HS-5 (cell line): ENCODE measurements at regions not wholly inside any gene's neighbourhood (a gene's known extent, or its start where the extent isn't known, plus 50 kb on each side); places are given as distances from the start of the nearest gene placed in this dataset.
"Not testable (repeated sequence)": the region's sequence is repeated elsewhere in the genome, so short reads cannot be mapped to it uniquely, and the experiment has no call there.

ENCODE experiments used
- DNase-seq: peaks from one replicate; pipeline ENCODE4 v3.0.0-alpha.2; 2012; ENCODE audit warnings: low read depth

DNA sequence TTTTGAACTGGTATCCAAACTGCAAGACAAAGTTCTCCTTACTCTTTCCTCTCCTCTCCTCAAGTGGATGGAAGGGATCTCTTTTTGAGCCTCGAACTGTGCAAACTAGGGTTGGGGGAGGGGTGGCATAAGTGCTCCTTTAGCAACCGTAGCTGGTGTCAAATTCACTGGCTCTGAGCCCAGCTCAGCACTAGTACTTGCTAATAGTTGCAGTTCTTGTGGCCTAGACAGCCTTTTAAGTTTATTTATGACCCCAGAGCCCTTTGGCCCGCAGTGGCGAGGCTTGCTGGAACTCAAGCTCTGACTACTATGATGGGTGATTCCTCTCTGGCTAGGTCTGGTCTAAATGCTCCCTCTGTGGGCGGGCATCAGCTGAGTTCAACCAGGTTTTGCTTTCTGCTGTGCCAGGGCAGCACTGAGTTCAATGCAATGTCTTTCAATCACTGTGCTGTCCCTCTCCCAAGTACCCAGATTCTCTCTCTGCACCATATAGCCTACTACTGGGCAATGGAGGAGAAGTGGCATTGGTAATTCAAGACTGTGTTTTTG lies 528.4 kb upstream of the SYT4 start:
- no peak for DNase-seq

DNA sequence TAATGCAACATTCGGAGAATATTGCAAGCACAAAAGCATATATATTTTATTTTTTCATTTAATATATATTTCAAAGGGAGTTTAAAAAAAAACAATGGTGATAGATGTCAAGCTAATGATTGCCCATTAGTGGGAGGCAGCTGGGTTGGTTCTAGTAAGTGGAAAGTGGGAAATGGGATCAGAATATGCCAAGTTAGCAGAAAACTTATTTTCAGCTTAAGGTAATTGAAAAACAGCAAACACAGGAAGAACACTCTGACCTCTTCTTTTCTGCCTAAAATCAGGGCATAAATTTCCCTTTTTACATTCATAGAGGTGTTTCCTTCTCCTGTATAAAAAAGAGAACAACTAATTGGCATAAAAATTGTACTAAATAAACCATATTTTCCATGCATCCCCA lies 535.3 kb upstream of the SYT4 start:
- no peak for DNase-seq

- DNase-seq = no peak
Measured at GRCh38 chr18:43819397-43819796, 542.1 kb upstream of the SYT4 start.

- DNase-seq = no peak
Measured at GRCh38 chr18:43819873-43820272, 542.6 kb upstream of the SYT4 start.

- no peak for DNase-seq
Measured at GRCh38 chr18:43825768-43826167, 548.5 kb upstream of the SYT4 start.

DNA sequence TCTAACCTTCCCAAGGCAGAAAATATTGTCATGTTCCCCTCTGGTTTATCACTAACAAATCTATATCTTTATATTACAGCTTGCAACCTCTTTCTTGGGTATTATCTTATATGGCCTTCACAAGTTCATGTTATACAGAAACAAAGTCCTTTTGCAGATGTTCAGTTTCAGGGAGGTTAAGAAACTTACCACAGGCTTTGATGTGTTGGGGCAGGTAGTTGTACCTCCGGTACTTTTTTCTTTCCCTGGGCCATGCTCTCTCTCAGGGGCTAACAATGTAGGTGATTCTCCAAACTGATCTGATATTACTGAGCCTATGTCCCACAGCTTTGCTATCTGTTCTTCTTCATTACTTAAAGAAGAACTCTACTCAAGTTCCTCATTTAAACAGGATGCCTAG lies 548.9 kb upstream of the SYT4 start:
- DNase-seq = no peak

DNA sequence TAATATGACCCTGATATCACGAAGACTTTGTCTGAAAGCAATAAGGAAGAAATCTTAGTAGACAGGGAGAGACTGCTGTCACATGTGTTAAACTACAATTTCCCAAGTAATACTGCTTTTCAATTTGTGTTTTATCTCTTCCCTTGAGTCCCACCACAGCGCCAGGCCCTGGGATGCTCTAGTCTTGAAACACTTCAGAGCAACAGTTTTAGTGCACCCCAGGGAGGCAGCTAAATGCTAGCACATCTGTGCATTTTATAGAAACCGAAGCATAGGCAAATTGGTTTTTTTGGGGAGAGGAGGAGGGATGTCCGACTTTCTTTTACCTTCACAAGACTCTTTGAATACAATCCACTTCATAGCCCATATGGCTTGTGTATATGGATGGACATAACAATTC lies 550.0 kb upstream of the SYT4 start:
- no peak for DNase-seq

DNA sequence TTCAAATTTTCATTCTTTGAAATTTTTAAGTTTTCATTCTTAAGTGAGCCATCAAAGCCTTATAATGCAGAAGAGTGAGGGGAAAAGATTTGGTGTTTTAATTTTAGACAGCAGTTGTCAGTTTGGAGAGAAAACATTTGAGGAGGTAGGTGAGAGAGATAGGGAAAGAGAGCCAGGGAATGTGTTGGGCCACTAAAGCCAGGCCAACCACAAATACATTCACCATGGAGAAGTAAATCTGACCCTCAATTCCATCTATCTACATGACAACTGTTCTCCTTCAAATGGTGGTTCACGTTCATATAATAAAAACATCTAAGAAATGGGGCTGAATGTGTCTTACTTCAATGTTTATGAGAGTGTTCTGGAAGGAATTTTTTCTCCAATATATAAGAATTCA lies 553.0 kb upstream of the SYT4 start:
- no peak for DNase-seq

DNA sequence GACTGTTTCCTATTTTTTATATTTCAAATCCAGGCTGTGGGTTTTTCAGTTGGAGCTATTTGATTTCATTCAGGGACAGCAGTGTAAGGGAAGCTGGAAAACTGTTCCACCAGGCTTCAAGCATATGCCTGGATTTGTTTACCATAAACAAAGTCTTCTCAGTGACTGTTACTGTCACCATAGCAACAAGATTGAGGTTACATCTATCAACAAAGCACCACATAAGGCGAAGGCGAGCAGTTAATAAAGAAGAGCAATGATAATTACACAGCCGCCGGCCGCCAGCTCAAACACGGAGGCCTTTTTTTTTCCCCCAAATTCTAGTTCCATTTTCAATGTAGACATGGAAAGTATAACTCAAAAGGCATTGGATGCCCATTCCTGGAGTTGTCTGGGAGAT lies 553.7 kb upstream of the SYT4 start:
- no peak for DNase-seq

DNA sequence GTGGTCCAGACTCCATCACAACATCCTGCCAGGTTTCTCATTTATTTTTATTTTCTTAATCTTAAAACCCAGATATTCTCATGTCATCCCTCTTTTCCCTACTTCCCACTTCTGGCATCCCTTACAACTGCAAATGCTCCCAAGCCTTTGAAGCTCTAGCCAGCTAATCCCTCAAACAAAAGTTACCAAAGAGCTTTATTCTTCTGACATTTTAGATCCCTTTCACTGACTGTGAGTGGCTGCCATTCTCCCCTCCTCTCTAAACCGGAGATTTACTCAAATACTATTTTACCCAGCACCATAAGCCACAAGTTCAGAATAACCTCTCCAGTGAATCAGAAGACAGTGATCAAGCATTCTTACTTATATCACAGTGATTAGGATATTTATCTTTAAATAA lies 569.0 kb upstream of the SYT4 start:
- DNase-seq = no peak

GRCh38 chr18:43847164-43848091 lies 570.1 kb upstream of the SYT4 start:
- peak; percentile 28 for DNase-seq

GRCh38 chr18:43849831-43850230 lies 572.5 kb upstream of the SYT4 start:
- not testable (repeated sequence) for DNase-seq

GRCh38 chr18:43855376-43855775 lies 578.1 kb upstream of the SYT4 start:
- DNase-seq = no peak

DNA sequence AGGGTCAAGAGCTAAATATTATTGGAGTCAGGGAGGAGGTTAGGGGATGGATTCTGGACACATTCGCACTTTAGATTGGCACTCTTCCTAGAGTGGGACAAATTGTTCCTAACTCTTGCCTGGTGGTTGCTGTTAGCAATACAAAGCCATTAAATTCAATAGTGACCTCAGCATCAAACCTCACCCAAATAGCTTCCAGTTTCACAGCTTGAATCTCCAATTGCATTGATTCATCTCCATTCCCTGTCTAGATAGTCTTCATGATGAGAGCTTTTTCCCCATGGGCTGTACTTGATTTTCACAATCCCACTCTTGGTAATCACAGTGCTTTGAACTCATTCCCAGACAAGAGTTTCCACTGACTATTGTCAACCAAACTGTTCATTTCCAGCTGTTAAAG lies 585.9 kb upstream of the SYT4 start:
- no peak for DNase-seq

DNA sequence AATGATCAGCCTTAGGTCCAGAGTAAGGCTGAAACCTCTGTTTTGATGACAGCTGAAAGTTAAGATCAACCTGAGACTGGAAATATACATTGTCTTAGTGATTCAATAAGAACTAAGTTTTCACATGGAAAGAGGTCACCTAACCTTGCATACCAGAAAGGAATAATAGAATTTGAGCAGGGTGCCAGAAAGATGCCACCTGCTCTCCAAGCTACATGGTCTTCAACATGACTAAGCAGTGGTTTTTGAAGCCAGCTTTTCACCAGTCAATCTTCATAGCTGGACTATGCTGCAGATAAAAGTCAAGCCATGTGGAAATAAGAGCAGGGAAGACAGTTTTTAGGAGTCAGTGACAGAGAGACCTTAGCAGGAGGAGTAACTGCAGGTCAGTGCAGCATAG lies 589.4 kb upstream of the SYT4 start:
- DNase-seq = no peak

DNA sequence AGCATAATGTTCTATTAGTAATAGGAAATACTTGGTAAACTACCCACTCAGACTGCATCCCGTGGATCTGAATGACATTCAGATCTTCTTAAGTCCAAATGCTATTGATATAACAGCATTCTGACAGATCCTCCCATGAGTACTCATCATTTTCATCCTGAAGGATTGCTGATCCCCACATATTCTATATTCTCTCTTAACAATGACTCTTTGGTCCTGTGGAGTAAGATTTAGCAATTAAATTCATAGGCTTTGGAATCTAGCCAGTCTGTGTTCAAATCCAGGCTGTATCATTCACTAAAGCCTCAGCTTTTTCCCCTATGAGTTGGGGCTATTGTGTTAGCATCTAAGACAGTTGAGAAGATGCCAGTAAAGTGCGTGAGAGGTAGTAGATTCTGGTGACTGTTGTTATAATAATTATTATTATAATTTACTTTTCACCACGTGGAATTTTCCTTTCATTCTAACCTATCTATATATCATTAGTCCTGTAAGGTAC lies 591.3 kb upstream of the SYT4 start:
- DNase-seq = no peak

- no peak for DNase-seq
Measured at GRCh38 chr18:43869451-43870008, 592.2 kb upstream of the SYT4 start.

- no peak for DNase-seq
Measured at GRCh38 chr18:43870626-43871025, 593.3 kb upstream of the SYT4 start.

- DNase-seq = no peak
Measured at GRCh38 chr18:43875511-43875910, 598.2 kb upstream of the SYT4 start.

DNA sequence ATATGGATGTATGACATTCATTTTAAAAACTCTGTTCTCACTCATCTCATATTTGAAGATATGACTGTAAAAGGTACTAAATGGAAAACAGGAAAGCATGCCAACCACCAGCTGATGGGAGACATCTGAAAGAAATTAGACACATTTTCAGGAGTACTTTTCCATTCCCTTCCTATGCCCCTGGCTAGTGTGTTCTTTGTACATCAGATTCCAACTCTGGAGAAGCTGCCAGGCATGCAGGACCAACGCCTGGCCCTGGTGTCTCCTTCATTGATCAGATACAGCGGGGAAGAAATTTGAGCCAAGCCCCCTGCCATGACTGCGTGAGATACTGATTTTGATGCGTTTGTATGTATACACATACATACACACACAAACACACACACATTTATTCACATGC lies 599.0 kb upstream of the SYT4 start:
- no peak for DNase-seq

- DNase-seq = no peak
Measured at GRCh38 chr18:43876748-43877147, 599.5 kb upstream of the SYT4 start.

DNA sequence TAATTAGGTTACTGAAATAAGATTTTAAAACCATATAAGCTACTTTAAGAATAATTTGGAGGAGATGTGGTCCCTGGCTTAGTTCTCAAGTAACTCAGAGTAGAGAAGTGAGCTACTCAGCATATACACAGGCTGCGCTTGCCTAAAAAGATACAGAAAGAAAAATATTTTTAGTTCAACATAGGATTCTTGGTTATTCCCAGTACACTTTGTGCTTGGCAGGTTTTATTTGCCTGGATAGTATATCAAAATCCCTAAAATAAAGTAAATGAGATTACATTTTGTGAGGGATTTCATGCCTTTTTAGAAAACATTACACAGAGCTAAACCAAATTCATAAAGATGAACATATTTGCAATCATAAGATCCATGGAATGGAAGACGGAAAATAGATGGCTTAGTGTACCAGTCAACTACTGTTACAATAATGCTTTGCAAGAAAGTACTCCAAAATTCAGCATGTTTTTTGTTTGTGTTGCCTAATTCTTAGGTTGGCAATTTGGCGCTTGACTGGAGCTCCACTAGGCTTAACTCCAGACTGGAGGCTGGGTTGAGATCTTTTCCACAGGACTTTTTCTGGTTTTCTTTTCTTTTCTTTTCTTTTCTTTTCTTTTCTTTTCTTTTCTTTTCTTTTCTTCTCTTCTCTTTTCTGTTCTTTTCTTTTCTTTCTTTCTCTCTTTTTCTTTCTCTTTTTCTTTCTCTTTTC lies 600.5 kb upstream of the SYT4 start:
- no peak for DNase-seq

GRCh38 chr18:43879415-43879814 lies 602.1 kb upstream of the SYT4 start:
- DNase-seq = no peak
